Thyroid gland (tissue), 4 donors: ENCODE measurements at regions not wholly inside any gene's neighbourhood (a gene's known extent, or its start where the extent isn't known, plus 50 kb on each side); places are given as distances from the start of the nearest gene placed in this dataset.

ENCODE experiments used
- POLR2A ChIP-seq, 2 donors: fragments of 450-650 bp; IDR thresholded peaks; one replicate each; pipeline ENCODE4 v1.6.1; 2017; ENCODE audit warnings: antibody characterized with exemption in 2 of 2, mild to moderate bottlenecking in 2 of 2, moderate library complexity in 1 of 2
- TF ChIP-seq, protein P1 (sequence below), 6 experiments: fragments of 200-600 bp in 3 of 6; fragments of 450-650 bp in 3 of 6; sonication (generic) in 3 of 6; IDR thresholded peaks; one replicate each; pipeline ENCODE4 v1.5.1; 2016 to 2019; ENCODE audit warnings: antibody characterized with exemption in 6 of 6, mild to moderate bottlenecking in 2 of 6, inconsistent platforms in 1 of 6, moderate library complexity in 1 of 6

DNA sequence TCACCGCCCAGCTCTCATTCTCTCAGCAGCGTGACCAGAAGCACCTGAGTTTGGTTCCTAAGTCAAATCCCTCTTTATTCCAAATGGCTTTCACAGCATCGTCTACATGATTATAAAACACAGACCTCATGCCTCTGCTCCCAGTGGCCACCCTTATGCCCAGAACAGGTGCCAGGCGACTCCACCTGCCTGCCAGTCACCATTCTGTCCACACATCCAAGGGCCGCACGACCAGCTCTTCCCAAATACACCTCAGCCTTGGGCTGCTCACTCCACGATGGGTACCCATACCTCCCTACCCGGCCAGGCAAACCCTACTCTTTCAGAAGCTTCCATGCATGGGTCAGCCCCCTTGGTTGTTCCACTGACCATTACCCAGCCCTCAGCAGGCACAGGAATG lies 851.6 kb upstream of the SALL3 start:
- TF ChIP-seq, protein P1, sequence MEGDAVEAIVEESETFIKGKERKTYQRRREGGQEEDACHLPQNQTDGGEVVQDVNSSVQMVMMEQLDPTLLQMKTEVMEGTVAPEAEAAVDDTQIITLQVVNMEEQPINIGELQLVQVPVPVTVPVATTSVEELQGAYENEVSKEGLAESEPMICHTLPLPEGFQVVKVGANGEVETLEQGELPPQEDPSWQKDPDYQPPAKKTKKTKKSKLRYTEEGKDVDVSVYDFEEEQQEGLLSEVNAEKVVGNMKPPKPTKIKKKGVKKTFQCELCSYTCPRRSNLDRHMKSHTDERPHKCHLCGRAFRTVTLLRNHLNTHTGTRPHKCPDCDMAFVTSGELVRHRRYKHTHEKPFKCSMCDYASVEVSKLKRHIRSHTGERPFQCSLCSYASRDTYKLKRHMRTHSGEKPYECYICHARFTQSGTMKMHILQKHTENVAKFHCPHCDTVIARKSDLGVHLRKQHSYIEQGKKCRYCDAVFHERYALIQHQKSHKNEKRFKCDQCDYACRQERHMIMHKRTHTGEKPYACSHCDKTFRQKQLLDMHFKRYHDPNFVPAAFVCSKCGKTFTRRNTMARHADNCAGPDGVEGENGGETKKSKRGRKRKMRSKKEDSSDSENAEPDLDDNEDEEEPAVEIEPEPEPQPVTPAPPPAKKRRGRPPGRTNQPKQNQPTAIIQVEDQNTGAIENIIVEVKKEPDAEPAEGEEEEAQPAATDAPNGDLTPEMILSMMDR (IDR thresholded peaks at IDR 0.05) = no peak
- TF ChIP-seq POLR2A (IDR thresholded peaks at IDR 0.05) = no peak
